Stimulated activated CD4-positive, alpha-beta T cell treated with anti-CD3 and anti-CD28 coated beads, Interleukin-1b, Interleukin-23, amount 100 ng/mL, for 1 hour (primary cell): ENCODE measurements at regions not wholly inside any gene's neighbourhood (a gene's known extent, or its start where the extent isn't known, plus 50 kb on each side); places are given as distances from the start of the nearest gene placed in this dataset.

Source experiments
- DNase-seq, 2 donors: peaks; one replicate each; pipeline ENCODE4 v3.0.0-alpha.2; 2020; ENCODE audit warnings: low read depth in 2 of 2

DNA sequence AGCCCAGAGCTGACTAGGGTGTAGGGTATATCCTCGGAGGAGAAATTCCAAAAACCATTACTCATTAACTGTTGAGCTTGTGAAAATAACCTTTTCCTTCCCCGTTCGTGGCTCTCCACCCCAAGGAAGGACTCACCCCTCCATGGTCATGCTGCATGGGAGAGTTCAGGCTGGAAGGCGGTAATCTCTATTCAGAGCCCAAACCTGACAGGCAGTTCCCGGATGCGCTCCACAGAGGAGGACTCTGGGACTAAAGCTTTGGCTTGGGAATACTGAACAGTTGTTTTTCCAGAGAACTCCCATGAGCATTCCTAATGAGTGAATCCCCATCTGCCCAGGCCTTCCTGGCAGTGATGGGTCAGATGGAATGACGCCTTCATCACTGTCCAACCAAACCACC is 125.4 kb downstream of the BCOR start:
- DNase-seq, result no peak

GRCh38 chrX:39973810-39974209 is 123.9 kb downstream of the BCOR start:
- no peak for DNase-seq

- DNase-seq, result no peak
These were observed 123.5 kb downstream of the BCOR start for GRCh38 chrX:39974270-39974669.

- DNase-seq, result no peak
These were observed 122.4 kb downstream of the BCOR start for GRCh38 chrX:39975101-39975925.

DNA sequence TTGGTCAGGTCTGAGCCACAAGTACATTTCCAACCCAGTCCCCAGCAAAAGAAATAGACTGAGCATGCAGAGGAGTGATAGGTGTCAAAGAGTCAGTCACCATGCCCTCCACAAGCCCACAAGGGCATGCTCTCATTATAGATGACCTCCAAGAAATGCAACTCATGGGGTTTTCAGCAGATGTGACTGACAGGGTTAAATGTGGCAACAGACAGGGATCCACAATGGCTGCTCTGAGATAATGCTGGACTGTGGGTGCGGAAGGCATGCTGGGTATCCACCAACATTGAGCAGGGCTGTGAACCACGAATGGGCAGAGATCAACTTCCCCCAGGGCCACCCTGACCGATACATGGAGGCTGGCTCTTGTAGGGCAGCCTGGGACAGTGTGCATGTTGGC is 115.8 kb downstream of the BCOR start:
- no peak for DNase-seq

DNA sequence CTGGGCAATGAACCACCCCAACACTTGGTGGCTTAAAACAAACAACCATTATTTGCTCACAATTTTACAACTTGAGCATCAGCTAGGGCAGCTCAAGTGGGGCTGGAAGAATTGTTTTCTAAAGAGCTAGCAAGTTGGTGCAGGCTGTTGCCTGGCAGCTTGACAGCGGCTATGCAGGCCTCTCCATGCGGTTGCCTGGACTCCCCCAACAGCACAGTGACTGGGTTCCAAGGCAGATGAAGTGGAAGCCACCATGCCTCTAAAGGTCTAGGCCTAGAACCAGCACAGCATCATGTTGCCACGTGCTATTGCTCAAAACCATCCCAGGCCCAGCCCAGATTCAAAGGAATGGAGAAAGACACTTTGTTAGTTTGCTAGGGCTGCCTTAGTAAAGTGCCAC is 114.8 kb downstream of the BCOR start:
- DNase-seq, result no peak

- DNase-seq, result no peak
These were observed 114.0 kb downstream of the BCOR start for GRCh38 chrX:39983715-39984114.

DNA sequence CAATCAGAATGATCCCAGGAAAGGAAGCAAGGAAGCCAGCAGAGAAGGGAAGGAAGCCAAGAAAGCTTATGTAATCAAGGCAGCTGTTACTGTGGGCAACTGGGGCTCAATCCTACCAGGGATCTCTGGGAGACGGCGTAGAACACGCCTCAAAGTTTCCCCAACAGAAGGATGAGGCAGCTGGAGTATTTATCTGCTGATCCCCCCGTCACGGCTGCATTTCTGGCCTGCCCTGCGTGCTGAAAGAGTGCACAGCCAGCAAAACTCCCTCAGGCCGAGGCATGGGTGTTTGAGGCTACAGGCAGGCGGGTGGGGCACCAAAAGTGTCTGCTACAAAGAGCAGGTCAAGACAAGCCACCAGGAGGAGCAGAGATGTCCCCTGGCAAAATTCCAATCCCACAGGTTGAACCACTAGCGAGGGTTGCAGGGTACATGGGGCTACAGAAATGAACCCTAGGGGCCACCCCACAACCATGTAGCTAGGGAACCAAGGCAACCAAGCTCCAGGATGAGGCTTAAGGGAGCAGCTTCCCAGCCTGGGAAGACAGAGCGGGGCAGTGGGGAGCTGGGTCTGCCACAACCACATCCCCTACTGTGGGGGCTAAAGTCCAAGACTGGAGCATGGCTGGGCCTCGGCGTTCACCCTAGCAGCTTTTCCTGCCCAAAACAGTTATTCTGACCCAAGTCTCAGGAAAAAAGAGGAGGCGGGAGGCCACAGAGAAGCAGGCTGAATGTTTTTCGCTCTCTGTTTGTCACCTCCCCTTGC is 113.4 kb downstream of the BCOR start:
- DNase-seq, result no peak

DNA sequence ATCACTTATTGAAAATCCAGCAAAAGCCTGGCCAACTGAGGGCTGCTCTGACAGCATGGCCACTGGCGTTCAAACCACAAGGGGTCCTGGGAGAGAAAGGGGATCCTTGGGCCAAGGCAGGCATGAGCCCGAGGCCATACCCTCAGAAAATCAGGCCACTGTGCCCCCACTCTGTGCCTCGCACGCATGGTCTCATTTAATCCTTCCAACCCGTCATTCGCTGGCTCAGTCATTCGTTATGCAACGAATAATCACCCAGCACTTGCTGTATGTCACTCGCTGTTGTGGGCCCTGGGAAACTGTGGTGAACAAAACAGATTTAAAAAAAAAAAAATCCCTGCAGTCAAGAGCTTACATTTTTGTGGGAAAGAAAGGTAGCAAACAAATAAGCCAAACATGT is 112.7 kb downstream of the BCOR start:
- DNase-seq, result no peak

GRCh38 chrX:39985551-39985950 is 112.2 kb downstream of the BCOR start:
- DNase-seq, result no peak

DNA sequence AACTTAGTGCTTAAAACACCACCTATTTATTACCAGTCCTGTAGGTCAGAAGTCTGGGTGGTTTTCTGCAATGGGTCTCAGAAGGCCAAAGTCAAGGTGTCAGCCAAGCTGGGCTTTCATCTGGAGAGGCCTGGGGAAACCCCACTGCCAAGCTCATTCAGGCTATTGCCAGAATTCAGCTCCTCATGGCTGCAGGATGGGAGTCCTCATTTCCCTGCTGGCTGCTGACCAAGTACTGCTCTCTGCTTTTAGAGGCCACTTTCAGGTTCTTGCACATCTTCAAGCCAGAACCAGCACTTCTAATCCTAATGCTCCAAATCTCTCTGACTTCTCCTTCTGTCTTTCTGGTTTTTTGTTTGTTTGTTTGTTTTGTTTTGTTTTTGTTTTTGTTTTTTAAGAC is 109.3 kb downstream of the BCOR start:
- no peak for DNase-seq

DNA sequence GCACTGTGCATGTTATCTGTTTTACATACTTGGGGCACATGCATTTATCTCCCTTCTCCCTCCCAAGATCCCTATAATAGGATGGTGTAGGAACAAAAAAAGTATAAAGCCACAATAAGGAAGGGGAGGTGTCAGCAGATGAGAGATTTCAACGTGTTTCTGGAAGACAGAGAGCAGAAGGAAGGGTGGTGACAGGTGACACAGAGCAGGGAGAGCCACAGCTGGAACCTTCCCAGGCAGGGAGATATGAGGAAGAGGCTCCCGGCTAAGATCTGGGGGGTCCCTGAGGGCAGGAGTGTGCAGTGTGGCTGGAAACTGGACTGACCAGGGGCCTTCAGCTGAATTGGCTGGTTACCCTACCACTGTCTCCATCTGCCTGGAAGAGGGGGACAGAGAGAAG is 107.4 kb downstream of the BCOR start:
- no peak for DNase-seq

- DNase-seq, result no peak
These were observed 105.5 kb downstream of the BCOR start for GRCh38 chrX:39992300-39992699.

DNA sequence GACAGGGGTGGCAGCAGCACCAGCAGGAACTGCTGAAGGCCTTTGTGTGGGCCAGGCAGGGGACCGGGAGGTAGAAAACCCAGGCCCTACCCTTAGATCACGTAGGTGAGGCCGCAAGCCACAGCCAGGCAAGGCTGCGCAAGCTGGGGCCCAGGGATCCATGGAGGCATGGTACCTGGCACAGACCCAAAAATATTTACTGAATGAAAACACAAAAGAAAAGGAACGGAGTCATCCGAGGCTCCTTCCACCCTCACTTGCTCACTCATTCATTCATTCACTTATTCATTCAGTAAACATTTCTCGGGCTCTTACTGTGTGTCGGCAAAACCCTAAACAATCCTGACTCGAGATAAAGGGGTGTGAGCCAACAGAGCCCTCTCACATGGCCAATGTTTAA is 102.3 kb downstream of the BCOR start:
- no peak for DNase-seq

- DNase-seq, result no peak
These were observed 101.2 kb downstream of the BCOR start for GRCh38 chrX:39996536-39996935.

DNA sequence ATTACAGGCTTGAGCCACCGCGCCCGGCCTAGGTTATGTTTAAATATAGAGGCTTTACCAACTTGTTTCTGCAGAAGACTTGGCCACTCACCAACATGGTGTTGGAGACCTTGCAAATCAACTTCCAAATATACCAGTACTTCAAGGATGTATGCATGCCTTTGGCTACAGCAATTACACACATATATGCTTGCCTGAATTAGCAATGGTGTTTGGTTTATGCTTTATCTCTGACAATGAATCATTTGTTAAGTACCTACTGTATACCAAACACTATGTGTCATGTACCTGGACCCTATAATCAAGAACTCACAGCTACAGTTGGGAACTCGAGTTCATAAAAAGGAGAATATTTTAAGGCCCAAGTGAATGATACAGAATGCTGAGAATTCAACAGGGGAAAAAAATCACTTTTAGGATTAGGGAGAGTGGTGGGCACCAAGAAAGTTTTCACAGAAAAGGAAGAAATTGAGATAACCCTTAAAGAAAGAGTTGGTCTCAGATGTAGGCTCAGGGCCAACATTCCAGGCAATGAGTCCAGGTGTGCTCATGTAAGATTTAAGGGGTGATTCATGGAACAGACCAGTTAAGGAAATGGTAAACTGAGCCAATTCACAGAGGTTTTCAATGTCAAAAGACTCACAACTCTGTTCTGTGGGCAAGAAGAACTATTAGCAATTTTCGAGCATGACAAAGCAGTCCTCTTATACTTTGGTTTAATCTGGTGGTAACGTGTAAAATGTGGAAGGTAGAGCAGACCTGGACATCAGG is 98.9 kb downstream of the BCOR start:
- DNase-seq, result no peak
